HUES64 (cell line): ENCODE measurements at regions not wholly inside any gene's neighbourhood (a gene's known extent, or its start where the extent isn't known, plus 50 kb on each side); places are given as distances from the start of the nearest gene placed in this dataset.
"Not testable (repeated sequence)": the region's sequence is repeated elsewhere in the genome, so short reads cannot be mapped to it uniquely, and the experiment has no call there.

Experiments used
- H3K27ac ChIP-seq: 2 replicates; pipeline ENCODE4 v1.7.0; 2013; ENCODE audit warnings: low read depth, low read length, inconsistent platforms
- H3K27me3 ChIP-seq: 2 replicates; pipeline ENCODE4 v1.6.1; 2013; ENCODE audit warnings: mild to moderate bottlenecking, low read length; ENCODE audit not compliant: insufficient read depth
- H3K36me3 ChIP-seq: 2 replicates; pipeline ENCODE4 v1.6.1; 2013; ENCODE audit warnings: mild to moderate bottlenecking, low read length; ENCODE audit not compliant: insufficient read depth
- H3K4me1 ChIP-seq: 2 replicates; pipeline ENCODE4 v1.6.1; 2013; ENCODE audit warnings: mild to moderate bottlenecking, low read length, moderate library complexity; ENCODE audit not compliant: insufficient read depth
- H3K4me3 ChIP-seq: 2 replicates; pipeline ENCODE4 v1.5.1; 2013; ENCODE audit warnings: mild to moderate bottlenecking, low read length, moderate library complexity
- H3K9ac ChIP-seq: 2 replicates; pipeline ENCODE4 v1.6.1; 2013; ENCODE audit warnings: mild to moderate bottlenecking, low read depth, low read length
- H3K9me3 ChIP-seq: 2 replicates; pipeline ENCODE4 v1.6.1; 2013; ENCODE audit warnings: low read depth, low read length; ENCODE audit not compliant: insufficient read depth
- WGBS: fragments of 150-250, 120-280 bp; methylation state at CpG from one replicate; pipeline ENCODE4 v1.1.7; 2013; ENCODE audit warnings: missing lambda C conversion rate; 5-methylcytosine and 5-hydroxymethylcytosine counted together

- Histone ChIP-seq H3K9me3 (no peaks in the 10 kb centered on the region), H3K9ac (no peak overlapping the region), H3K27ac (no peak overlapping the region), H3K4me3 (no peak overlapping the region), H3K4me1 (peaks cover 9% of the 10 kb centered on the region), H3K36me3 (no peaks in the 10 kb centered on the region), H3K27me3 (peaks cover 43% of the 10 kb centered on the region)
- WGBS: 95% methylated on average over 11 of the region's 12 CpGs
Observed at GRCh38 chr22:49674479-49675050, 153.1 kb downstream of the BRD1 start.

GRCh38 chr22:49673048-49673447, 154.6 kb downstream of the BRD1 start:
- H3K4me3 ChIP-seq: no peak overlapping the region
- H3K4me1 ChIP-seq: peaks cover 9% of the 10 kb centered on the region
- H3K36me3 ChIP-seq: no peaks in the 10 kb centered on the region
- no peak overlapping the region for H3K27ac ChIP-seq
- H3K27me3 ChIP-seq: peaks cover 56% of the 10 kb centered on the region
- WGBS: 54% methylated on average over 14 of the region's 14 CpGs
- H3K9ac ChIP-seq: no peak overlapping the region
- no peaks in the 10 kb centered on the region for H3K9me3 ChIP-seq

- Histone ChIP-seq H3K27me3 (peaks cover 56% of the 10 kb centered on the region), H3K27ac (no peak overlapping the region), H3K4me3 (no peak overlapping the region; the same call in 1 of the 2 replicates), H3K36me3 (no peaks in the 10 kb centered on the region), H3K9me3 (no peaks in the 10 kb centered on the region), H3K9ac (no peak overlapping the region), H3K4me1 (peaks cover 9% of the 10 kb centered on the region)
- WGBS: 20% methylated on average over 13 of the region's 17 CpGs
Observed at GRCh38 chr22:49672014-49672516, 155.6 kb downstream of the BRD1 start.

GRCh38 chr22:49671331-49672013, 156.2 kb downstream of the BRD1 start:
- H3K36me3 ChIP-seq: no peaks in the 10 kb centered on the region
- H3K9ac ChIP-seq: no peak overlapping the region
- peaks cover 56% of the 10 kb centered on the region for H3K27me3 ChIP-seq
- peaks cover 9% of the 10 kb centered on the region for H3K4me1 ChIP-seq
- no peak overlapping the region for H3K27ac ChIP-seq
- peak overlapping the region; percentile 49 for H3K4me3 ChIP-seq
- H3K9me3 ChIP-seq: no peaks in the 10 kb centered on the region
- WGBS: 7% methylated on average over 25 of the region's 28 CpGs

- H3K27ac ChIP-seq: no peak overlapping the region
- H3K4me1 ChIP-seq: peaks cover 9% of the 10 kb centered on the region
- H3K4me3 ChIP-seq: peak overlapping the region; percentile 49
- H3K9ac ChIP-seq: no peak overlapping the region
- peaks cover 56% of the 10 kb centered on the region for H3K27me3 ChIP-seq
- under 1% methylated on average over 63 of the region's 69 CpGs for WGBS
- no peaks in the 10 kb centered on the region for H3K9me3 ChIP-seq
- no peaks in the 10 kb centered on the region for H3K36me3 ChIP-seq
Observed at GRCh38 chr22:49670456-49671330, 157.0 kb downstream of the BRD1 start.

GRCh38 chr22:49669969-49670455, 157.7 kb downstream of the BRD1 start:
- peaks cover 56% of the 10 kb centered on the region for H3K27me3 ChIP-seq
- H3K4me1 ChIP-seq, H3K36me3 ChIP-seq, H3K9me3 ChIP-seq, H3K27ac ChIP-seq, H3K9ac ChIP-seq: not testable (repeated sequence)
- H3K4me3 ChIP-seq: peak overlapping the region; percentile 49
- 4% methylated on average over 33 of the region's 33 CpGs for WGBS

- H3K4me1 ChIP-seq, H3K4me3 ChIP-seq, H3K36me3 ChIP-seq, H3K9ac ChIP-seq, H3K9me3 ChIP-seq, H3K27ac ChIP-seq: not testable (repeated sequence)
- H3K27me3 ChIP-seq: peaks cover 54% of the 10 kb centered on the region
- WGBS: 100% methylated on average over 1 of the region's 1 CpG
Observed at GRCh38 chr22:49669427-49669968, 158.2 kb downstream of the BRD1 start.

- Histone ChIP-seq H3K36me3 (no peaks in the 10 kb centered on the region), H3K9me3 (no peaks in the 10 kb centered on the region), H3K27ac (no peak overlapping the region), H3K27me3 (peaks cover 47% of the 10 kb centered on the region), H3K4me1 (peaks cover 9% of the 10 kb centered on the region), H3K9ac (no peak overlapping the region), H3K4me3 (no peak overlapping the region)
- WGBS: 94% methylated on average over 19 of the region's 19 CpGs
Observed at GRCh38 chr22:49668402-49668801, 159.3 kb downstream of the BRD1 start.

- Histone ChIP-seq H3K9ac (no peak overlapping the region), H3K4me3 (no peak overlapping the region), H3K36me3 (no peaks in the 10 kb centered on the region), H3K27ac (no peak overlapping the region), H3K27me3 (peaks cover 40% of the 10 kb centered on the region), H3K9me3 (no peaks in the 10 kb centered on the region), H3K4me1 (peaks cover 9% of the 10 kb centered on the region)
- WGBS: 74% methylated on average over 12 of the region's 13 CpGs
Observed at GRCh38 chr22:49667236-49667635, 160.4 kb downstream of the BRD1 start.

GRCh38 chr22:49666146-49666809, 161.4 kb downstream of the BRD1 start:
- WGBS: 94% methylated on average over 11 of the region's 11 CpGs
- Histone ChIP-seq H3K9ac (no peak overlapping the region), H3K27me3 (peaks cover 30% of the 10 kb centered on the region), H3K9me3 (no peaks in the 10 kb centered on the region), H3K4me1 (peaks cover 2% of the 10 kb centered on the region; the same call in 1 of the 2 replicates), H3K27ac (no peak overlapping the region), H3K36me3 (no peaks in the 10 kb centered on the region), H3K4me3 (no peak overlapping the region)
